ENCODE measurements at regions not wholly inside any gene's neighbourhood (a gene's known extent, or its start where the extent isn't known, plus 50 kb on each side); places are given as distances from the start of the nearest gene placed in this dataset.
"Not testable (repeated sequence)": the region's sequence is repeated elsewhere in the genome, so short reads cannot be mapped to it uniquely, and the experiment has no call there.

- DNase-seq (ENCODE audit: low read depth in 4 of 4, low spot score in 2 of 4), result no peak
Measured at GRCh38 chr7:80302078-80302477, 167.4 kb downstream of the GNAI1 start.

- no peak for DNase-seq (ENCODE audit: low read depth in 4 of 4, low spot score in 2 of 4)
Measured at GRCh38 chr7:80298201-80298600, 163.6 kb downstream of the GNAI1 start.

GRCh38 chr7:80294346-80294745 is 159.7 kb downstream of the GNAI1 start:
- no peak for DNase-seq (ENCODE audit: low read depth in 4 of 4, low spot score in 2 of 4)

GRCh38 chr7:80292634-80293033 is 158.0 kb downstream of the GNAI1 start:
- DNase-seq (ENCODE audit: low read depth in 4 of 4, low spot score in 2 of 4), result not testable (repeated sequence)

- no peak for DNase-seq (ENCODE audit: low read depth in 4 of 4, low spot score in 2 of 4)
Measured at GRCh38 chr7:80288175-80289122, 153.8 kb downstream of the GNAI1 start.

- DNase-seq (ENCODE audit: low read depth in 4 of 4, low spot score in 2 of 4), result no peak
Measured at GRCh38 chr7:80287400-80288174, 153.0 kb downstream of the GNAI1 start.

GRCh38 chr7:80286611-80287010 is 152.0 kb downstream of the GNAI1 start:
- no peak for DNase-seq (ENCODE audit: low read depth in 4 of 4, low spot score in 2 of 4)

- no peak for DNase-seq (ENCODE audit: low read depth in 4 of 4, low spot score in 2 of 4)
Measured at GRCh38 chr7:80284855-80285254, 150.2 kb downstream of the GNAI1 start.

- no peak for DNase-seq (ENCODE audit: low read depth in 4 of 4, low spot score in 2 of 4)
Measured at GRCh38 chr7:80279760-80280159, 145.1 kb downstream of the GNAI1 start.

- no peak for DNase-seq (ENCODE audit: low read depth in 4 of 4, low spot score in 2 of 4)
Measured at GRCh38 chr7:80278737-80279136, 144.1 kb downstream of the GNAI1 start.

GRCh38 chr7:80277434-80278427 is 143.1 kb downstream of the GNAI1 start:
- peak in 1 of 4 donors; percentile 50 for DNase-seq (ENCODE audit: low read depth in 4 of 4, low spot score in 2 of 4)

Data from left renal cortex interstitium (tissue), 4 donors.